ENCODE measurements at regions not wholly inside any gene's neighbourhood (a gene's known extent, or its start where the extent isn't known, plus 50 kb on each side); places are given as distances from the start of the nearest gene placed in this dataset.

- Histone ChIP-seq H3K27ac (no peak overlapping the region), H3K27me3 (peaks cover 4% of the 10 kb centered on the region), H3K36me3 (replicated peaks in 1 of 2) (no peaks in the 10 kb centered on the region), H3K4me3 (no peak overlapping the region), H3K4me1 (replicated peaks in 1 of 2) (no peaks in the 10 kb centered on the region), H3K9me3 (replicated peaks in 1 of 3) (no peaks in the 10 kb centered on the region)
- WGBS, 4 donors = 81 to 91% (median 88%) methylated on average over 12 of the region's 12 CpGs
- TF ChIP-seq, protein P1, sequence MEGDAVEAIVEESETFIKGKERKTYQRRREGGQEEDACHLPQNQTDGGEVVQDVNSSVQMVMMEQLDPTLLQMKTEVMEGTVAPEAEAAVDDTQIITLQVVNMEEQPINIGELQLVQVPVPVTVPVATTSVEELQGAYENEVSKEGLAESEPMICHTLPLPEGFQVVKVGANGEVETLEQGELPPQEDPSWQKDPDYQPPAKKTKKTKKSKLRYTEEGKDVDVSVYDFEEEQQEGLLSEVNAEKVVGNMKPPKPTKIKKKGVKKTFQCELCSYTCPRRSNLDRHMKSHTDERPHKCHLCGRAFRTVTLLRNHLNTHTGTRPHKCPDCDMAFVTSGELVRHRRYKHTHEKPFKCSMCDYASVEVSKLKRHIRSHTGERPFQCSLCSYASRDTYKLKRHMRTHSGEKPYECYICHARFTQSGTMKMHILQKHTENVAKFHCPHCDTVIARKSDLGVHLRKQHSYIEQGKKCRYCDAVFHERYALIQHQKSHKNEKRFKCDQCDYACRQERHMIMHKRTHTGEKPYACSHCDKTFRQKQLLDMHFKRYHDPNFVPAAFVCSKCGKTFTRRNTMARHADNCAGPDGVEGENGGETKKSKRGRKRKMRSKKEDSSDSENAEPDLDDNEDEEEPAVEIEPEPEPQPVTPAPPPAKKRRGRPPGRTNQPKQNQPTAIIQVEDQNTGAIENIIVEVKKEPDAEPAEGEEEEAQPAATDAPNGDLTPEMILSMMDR (IDR thresholded peaks at IDR 0.05) = no peak
- no peak for TF ChIP-seq POLR2A (IDR thresholded peaks at IDR 0.05)
- intact Hi-C loops (cut with DNase I) = no loop called here
- DNase-seq = peak in 1 of 7 donors; percentile 6
These were observed 55.3 kb upstream of the SIM2 start for GRCh38 chr21:36643374-36644250.

- H3K4me1 ChIP-seq (replicated peaks in 1 of 2) = no peaks in the 10 kb centered on the region
- intact Hi-C loops (cut with DNase I) = no loop called here
- no peaks in the 10 kb centered on the region for H3K27me3 ChIP-seq
- no peak overlapping the region for H3K27ac ChIP-seq
- H3K9me3 ChIP-seq (replicated peaks in 1 of 3) = no peaks in the 10 kb centered on the region
- no peaks in the 10 kb centered on the region for H3K36me3 ChIP-seq (replicated peaks in 1 of 2)
- WGBS, 4 donors = 67 to 84% (median 78%) methylated on average over 7 of the region's 7 CpGs
- H3K4me3 ChIP-seq = no peak overlapping the region
- no peak for DNase-seq
- TF ChIP-seq, protein P1 (IDR thresholded peaks at IDR 0.05) = no peak
- TF ChIP-seq POLR2A (IDR thresholded peaks at IDR 0.05) = no peak
These were observed 52.9 kb upstream of the SIM2 start for GRCh38 chr21:36646011-36646410.

DNA sequence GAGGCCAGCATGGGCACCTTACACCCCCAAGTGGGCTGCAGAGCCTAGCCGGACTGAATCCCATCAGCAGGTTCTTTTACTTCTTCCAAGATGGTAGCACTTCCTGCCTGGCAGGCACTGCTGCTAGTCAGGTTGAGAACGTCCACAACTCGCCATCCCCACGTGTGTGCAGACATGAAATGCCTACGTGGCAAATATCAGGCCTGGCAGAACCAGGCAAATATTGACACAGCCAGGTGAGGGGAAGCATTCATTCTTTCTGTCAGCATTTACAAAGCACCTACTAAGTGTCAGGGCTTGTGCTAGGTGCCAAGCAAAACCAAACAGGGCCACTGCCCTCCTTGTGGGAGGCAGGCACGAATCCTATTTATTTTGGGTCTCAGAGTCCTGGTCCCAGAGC is 52.3 kb upstream of the SIM2 start:
- H3K4me1 ChIP-seq (replicated peaks in 1 of 2) = no peaks in the 10 kb centered on the region
- no peak overlapping the region for H3K4me3 ChIP-seq
- no peak overlapping the region for H3K27ac ChIP-seq
- no peak for TF ChIP-seq POLR2A (IDR thresholded peaks at IDR 0.05)
- TF ChIP-seq, protein P1 (IDR thresholded peaks at IDR 0.05) = no peak
- H3K36me3 ChIP-seq (replicated peaks in 1 of 2) = no peaks in the 10 kb centered on the region
- WGBS, 4 donors = 83 to 91% (median 88%) methylated on average over 5 to 6 of the region's 6 CpGs
- DNase-seq = no peak
- no peaks in the 10 kb centered on the region for H3K27me3 ChIP-seq
- no peaks in the 10 kb centered on the region for H3K9me3 ChIP-seq (replicated peaks in 1 of 3)
- intact Hi-C loops (cut with DNase I) = no loop called here

- 48 to 63% (median 50%) methylated on average over 15 of the region's 15 CpGs for WGBS, 4 donors
- H3K27me3 ChIP-seq = no peaks in the 10 kb centered on the region
- H3K36me3 ChIP-seq (replicated peaks in 1 of 2) = no peaks in the 10 kb centered on the region
- H3K9me3 ChIP-seq (replicated peaks in 1 of 3) = no peaks in the 10 kb centered on the region
- no peak overlapping the region for H3K4me3 ChIP-seq
- no peak for TF ChIP-seq POLR2A (IDR thresholded peaks at IDR 0.05)
- TF ChIP-seq, protein P1 (IDR thresholded peaks at IDR 0.05) = no peak
- H3K27ac ChIP-seq = no peak overlapping the region
- DNase-seq = peak in 2 of 7 donors; percentile 6 to 20
- intact Hi-C loops (cut with DNase I) = no loop called here
- H3K4me1 ChIP-seq (replicated peaks in 1 of 2) = no peaks in the 10 kb centered on the region
These were observed 51.4 kb upstream of the SIM2 start for GRCh38 chr21:36647279-36648093.
